ENCODE measurements at regions not wholly inside any gene's neighbourhood (a gene's known extent, or its start where the extent isn't known, plus 50 kb on each side); places are given as distances from the start of the nearest gene placed in this dataset.
A peak's percentile ranks its signal among the peaks of the same experiment; 100 is the strongest.

DNA sequence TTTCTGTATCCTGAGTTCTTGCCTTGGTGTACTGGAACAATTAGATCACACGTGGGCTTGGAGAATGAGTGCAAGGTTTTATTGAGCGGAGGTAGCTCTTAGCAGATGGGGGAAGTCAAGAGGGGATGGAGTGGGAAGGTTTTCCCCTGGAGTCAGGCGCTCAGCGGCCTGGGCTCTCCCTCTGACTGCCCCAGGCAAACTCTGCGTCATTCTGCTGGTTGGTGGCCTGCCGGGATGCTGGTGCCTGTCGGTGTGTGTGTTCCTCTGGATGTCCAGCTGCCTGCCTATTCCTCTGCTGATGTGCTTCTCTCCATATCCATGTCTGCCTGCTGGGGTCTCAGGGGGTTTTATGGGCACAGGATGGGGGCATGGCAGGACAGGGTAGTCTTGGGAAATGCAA lies 111.0 kb downstream of the TRIB2 start:
- no peak for ATAC-seq
- Histone ChIP-seq H3K36me3 (no peaks in the 10 kb centered on the region), H3K9me3 (no peaks in the 10 kb centered on the region), H3K4me1 (peaks cover 0 to 20% of the 10 kb centered on the region in 2 donors), H3K4me3 (no peak overlapping the region), H3K27me3 (no peaks in the 10 kb centered on the region), H3K27ac (no peak overlapping the region)
- TF ChIP-seq, protein P1, sequence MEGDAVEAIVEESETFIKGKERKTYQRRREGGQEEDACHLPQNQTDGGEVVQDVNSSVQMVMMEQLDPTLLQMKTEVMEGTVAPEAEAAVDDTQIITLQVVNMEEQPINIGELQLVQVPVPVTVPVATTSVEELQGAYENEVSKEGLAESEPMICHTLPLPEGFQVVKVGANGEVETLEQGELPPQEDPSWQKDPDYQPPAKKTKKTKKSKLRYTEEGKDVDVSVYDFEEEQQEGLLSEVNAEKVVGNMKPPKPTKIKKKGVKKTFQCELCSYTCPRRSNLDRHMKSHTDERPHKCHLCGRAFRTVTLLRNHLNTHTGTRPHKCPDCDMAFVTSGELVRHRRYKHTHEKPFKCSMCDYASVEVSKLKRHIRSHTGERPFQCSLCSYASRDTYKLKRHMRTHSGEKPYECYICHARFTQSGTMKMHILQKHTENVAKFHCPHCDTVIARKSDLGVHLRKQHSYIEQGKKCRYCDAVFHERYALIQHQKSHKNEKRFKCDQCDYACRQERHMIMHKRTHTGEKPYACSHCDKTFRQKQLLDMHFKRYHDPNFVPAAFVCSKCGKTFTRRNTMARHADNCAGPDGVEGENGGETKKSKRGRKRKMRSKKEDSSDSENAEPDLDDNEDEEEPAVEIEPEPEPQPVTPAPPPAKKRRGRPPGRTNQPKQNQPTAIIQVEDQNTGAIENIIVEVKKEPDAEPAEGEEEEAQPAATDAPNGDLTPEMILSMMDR (IDR thresholded peaks at IDR 0.05 in 4 of 5, conservative IDR thresholded peaks at IDR 0.05 in 1 of 5) = no peak
- TF ChIP-seq POLR2A (IDR thresholded peaks at IDR 0.05) = no peak
- DNase-seq = no peak
- intact Hi-C loops (cut with DNase I; ENCODE audit: low total_unique reads) = loop anchor here (10.0 kb wide), 2 partner anchors 87 to 373 kb away; no protein-coding TSS in a partner anchor
- in situ Hi-C loops (cut with MboI; ENCODE audit: low sequenced_read_pairs in 4 of 4) = no loop called here

DNA sequence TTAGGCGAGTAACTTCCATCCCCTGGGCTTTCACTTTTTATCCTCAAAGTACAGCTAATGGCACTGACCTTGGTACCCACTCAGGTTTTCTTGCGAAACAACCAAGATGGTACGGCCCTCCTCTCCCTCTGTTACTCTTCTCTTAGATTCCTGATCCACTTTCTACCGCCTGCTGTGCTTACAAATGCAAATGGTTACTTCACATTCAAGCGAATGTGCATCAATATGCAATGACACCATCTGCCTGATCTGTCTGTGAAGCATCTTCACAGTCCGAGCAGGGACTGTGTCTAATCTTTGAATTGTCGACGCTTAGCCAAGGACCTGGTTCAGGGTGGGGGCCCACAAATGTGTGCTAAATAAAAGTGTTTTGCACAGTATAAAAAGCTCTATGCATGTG lies 112.2 kb downstream of the TRIB2 start:
- TF ChIP-seq POLR2A (IDR thresholded peaks at IDR 0.05) = no peak
- TF ChIP-seq, protein P1 (IDR thresholded peaks at IDR 0.05 in 4 of 5, conservative IDR thresholded peaks at IDR 0.05 in 1 of 5) = no peak
- in situ Hi-C loops (cut with MboI; ENCODE audit: low sequenced_read_pairs in 4 of 4) = no loop called here

DNA sequence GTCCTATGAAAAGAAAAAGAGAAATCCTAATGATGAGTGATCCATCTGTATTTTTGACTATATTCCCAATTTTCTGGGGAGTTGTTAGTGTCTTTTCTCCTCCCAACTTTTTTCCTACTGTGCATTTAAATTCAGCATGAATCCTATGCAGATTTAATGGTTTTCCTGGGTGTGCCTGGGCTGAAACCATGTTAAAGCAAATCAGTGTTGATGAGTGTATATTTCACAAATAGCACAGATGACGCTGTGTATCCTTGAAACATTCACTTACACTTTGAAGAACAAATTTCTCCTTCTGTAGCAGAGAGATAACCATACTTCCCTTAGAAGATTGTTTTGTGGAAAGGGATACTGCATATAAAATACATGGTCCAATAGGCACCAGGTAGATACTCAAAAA lies 114.3 kb downstream of the TRIB2 start:
- H3K4me1 ChIP-seq = no peaks in the 10 kb centered on the region
- no peaks in the 10 kb centered on the region for H3K9me3 ChIP-seq
- no peak overlapping the region for H3K4me3 ChIP-seq
- in situ Hi-C loops (cut with MboI; ENCODE audit: low sequenced_read_pairs in 4 of 4) = no loop called here
- ATAC-seq = no peak
- no peak overlapping the region for H3K27ac ChIP-seq
- TF ChIP-seq POLR2A (IDR thresholded peaks at IDR 0.05) = no peak
- TF ChIP-seq, protein P1 (IDR thresholded peaks at IDR 0.05 in 4 of 5, conservative IDR thresholded peaks at IDR 0.05 in 1 of 5) = no peak
- H3K36me3 ChIP-seq = no peaks in the 10 kb centered on the region
- intact Hi-C loops (cut with DNase I; ENCODE audit: low total_unique reads) = no loop called here
- DNase-seq = no peak
- H3K27me3 ChIP-seq = no peaks in the 10 kb centered on the region

More for the DNA sequence above, 112.2 kb downstream of the TRIB2 start:
- H3K4me3 ChIP-seq = no peak overlapping the region
- no peaks in the 10 kb centered on the region for H3K27me3 ChIP-seq
- no peaks in the 10 kb centered on the region for H3K9me3 ChIP-seq
- DNase-seq (no peak), ATAC-seq (no peak)
- H3K36me3 ChIP-seq = no peaks in the 10 kb centered on the region
- intact Hi-C loops (cut with DNase I; ENCODE audit: low total_unique reads) = loop anchor here (10.0 kb wide), 2 partner anchors 86 to 374 kb away; no protein-coding TSS in a partner anchor
- H3K27ac ChIP-seq = no peak overlapping the region
- H3K4me1 ChIP-seq = peaks cover 0 to 13% of the 10 kb centered on the region in 2 donors

DNA sequence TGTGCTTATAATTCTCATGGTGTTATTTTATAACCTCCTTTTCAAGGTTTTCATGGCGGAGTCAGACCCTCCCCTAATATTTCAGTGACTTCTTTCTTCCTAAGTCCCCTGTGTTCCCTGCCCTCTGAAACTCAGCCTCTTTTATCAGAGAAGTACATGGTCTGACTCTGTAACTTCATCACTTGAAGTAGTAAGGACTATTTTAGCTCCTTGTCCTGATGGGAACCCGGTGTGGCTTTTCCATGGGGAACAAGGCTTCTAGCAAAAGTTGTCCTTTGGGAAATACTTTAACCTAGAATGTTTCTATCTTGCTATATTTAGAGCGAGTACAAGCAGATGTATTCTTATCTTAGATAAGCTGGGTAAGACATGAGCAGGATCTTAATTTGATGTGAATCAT lies 117.5 kb downstream of the TRIB2 start:
- Histone ChIP-seq H3K27ac (peak overlapping the region in 3 of 4 donors; percentile 22 to 50 (median 40)), H3K9me3 (no peaks in the 10 kb centered on the region), H3K4me3 (no peak overlapping the region), H3K4me1 (no peaks in the 10 kb centered on the region), H3K27me3 (no peaks in the 10 kb centered on the region), H3K36me3 (no peaks in the 10 kb centered on the region)
- TF ChIP-seq, protein P1 (IDR thresholded peaks at IDR 0.05 in 4 of 5, conservative IDR thresholded peaks at IDR 0.05 in 1 of 5) = no peak
- TF ChIP-seq POLR2A (IDR thresholded peaks at IDR 0.05) = no peak
- DNase-seq (no peak), ATAC-seq (peak in 1 of 2 donors; percentile 46)
- intact Hi-C loops (cut with DNase I; ENCODE audit: low total_unique reads) (no loop called here), in situ Hi-C loops (cut with MboI; ENCODE audit: low sequenced_read_pairs in 4 of 4) (no loop called here)

DNA sequence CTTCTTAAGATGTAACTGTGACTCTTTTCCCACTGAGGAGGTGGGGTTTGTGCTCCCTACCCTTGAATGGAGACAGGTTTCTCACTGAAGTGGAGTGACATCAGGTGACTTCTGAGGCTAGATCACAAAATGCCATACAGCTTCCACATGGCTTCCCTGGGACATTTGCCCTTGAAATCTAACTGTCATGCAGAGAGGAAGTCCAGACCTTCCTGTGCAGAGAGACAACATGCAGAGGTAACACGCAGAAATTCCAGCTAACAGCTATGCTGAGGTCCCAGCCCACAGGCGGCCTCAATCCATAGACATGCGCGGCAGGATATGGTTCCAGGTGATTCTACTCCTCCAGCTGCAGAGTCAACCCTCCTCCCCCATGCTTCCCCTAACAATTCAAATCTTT lies 119.0 kb downstream of the TRIB2 start:
- intact Hi-C loops (cut with DNase I; ENCODE audit: low total_unique reads) = no loop called here
- Histone ChIP-seq H3K9me3 (no peaks in the 10 kb centered on the region), H3K4me3 (no peak overlapping the region), H3K27me3 (no peaks in the 10 kb centered on the region), H3K36me3 (no peaks in the 10 kb centered on the region), H3K4me1 (no peaks in the 10 kb centered on the region), H3K27ac (no peak overlapping the region)
- no peak for ATAC-seq
- in situ Hi-C loops (cut with MboI; ENCODE audit: low sequenced_read_pairs in 4 of 4) = no loop called here
- TF ChIP-seq, protein P1 (IDR thresholded peaks at IDR 0.05 in 4 of 5, conservative IDR thresholded peaks at IDR 0.05 in 1 of 5) = no peak
- TF ChIP-seq POLR2A (IDR thresholded peaks at IDR 0.05) = no peak
- DNase-seq = no peak

All from gastrocnemius medialis (tissue), 4 donors.